Loucy (cell line): ENCODE measurements at regions not wholly inside any gene's neighbourhood (a gene's known extent, or its start where the extent isn't known, plus 50 kb on each side); places are given as distances from the start of the nearest gene placed in this dataset.

Source experiments
- CTCF ChIP-seq: fragments of 200-600 bp; sonication (generic); conservative IDR thresholded peaks from 2 replicates; pipeline ENCODE4 v1.5.1; 2014; ENCODE audit warnings: mild to moderate bottlenecking, antibody characterized with exemption, low read length
- EZH2phosphoT487 ChIP-seq: fragments of 200-600 bp; IDR thresholded peaks from 2 replicates; pipeline ENCODE4 v1.6.1; 2018; ENCODE audit warnings: antibody characterized with exemption, mild to moderate bottlenecking, moderate library complexity, borderline replicate concordance

DNA sequence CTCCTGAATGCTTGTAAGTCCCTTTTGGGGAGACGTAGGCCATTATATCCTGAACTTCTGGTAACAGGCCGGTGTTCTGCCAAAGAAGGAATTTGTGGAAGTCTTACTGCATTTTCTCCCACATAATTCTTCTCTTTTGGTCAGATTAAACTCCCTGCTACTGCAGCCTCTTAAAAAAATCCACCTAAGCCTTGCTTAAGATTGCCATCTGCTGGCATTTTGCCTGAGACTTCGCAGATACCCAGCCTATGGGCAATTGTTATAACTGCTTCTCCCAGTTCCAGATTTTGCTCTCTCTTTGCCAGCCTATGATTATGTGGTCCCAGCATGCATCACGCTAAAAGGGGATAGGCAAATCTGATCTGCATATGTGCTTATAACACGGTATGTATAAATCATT lies 391.6 kb upstream of the CHD1 start:
- peak; percentile 42 for TF ChIP-seq CTCF
- TF ChIP-seq EZH2phosphoT487, result no peak
